Midbrain (tissue), 1 donor: ENCODE measurements at regions not wholly inside any gene's neighbourhood (a gene's known extent, or its start where the extent isn't known, plus 50 kb on each side); places are given as distances from the start of the nearest gene placed in this dataset.

ENCODE experiments used
- DNase-seq: peaks from one replicate; lab custom pipeline; 2025; lab: John Stamatoyannopoulos, UW

- DNase-seq: no peak
Observed at GRCh38 chr20:4303136-4303535, 54.0 kb upstream of the ADRA1D start.

GRCh38 chr20:4300921-4301320, 51.8 kb upstream of the ADRA1D start:
- no peak for DNase-seq

- no peak for DNase-seq
Observed at GRCh38 chr20:4300401-4300800, 51.3 kb upstream of the ADRA1D start.

GRCh38 chr20:4299773-4300172, 50.7 kb upstream of the ADRA1D start:
- DNase-seq: no peak

GRCh38 chr20:4299216-4299615, 50.1 kb upstream of the ADRA1D start:
- no peak for DNase-seq
